ENCODE measurements at regions not wholly inside any gene's neighbourhood (a gene's known extent, or its start where the extent isn't known, plus 50 kb on each side); places are given as distances from the start of the nearest gene placed in this dataset.

DNA sequence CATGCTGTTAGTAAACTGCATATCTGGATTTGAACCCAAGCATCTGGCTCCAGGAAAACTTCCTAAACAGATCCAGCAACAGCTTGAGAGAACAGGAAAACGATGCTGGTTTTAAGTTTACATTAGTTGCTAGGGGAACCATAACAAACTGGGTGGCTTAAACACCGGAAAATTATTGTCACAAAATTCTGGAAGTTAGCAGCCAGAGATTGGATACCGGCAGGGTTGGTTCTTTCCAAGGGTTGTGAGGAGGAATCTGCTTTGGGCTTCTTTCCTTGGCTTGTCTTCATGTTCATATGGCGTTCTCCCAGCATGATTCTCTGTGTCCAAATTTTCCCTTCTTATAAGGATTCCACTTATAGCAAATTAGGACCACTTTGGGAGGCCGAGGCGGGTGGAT, 276.9 kb upstream of the TOM1L1 start:
- TF ChIP-seq CTCF (IDR thresholded peaks at IDR 0.05; ENCODE audit: low read depth, low read length) (no peak), EZH2phosphoT487 (IDR thresholded peaks at IDR 0.05; ENCODE audit: low read depth) (no peak)

All from OCI-LY3 (cell line).